SK-N-SH treated with all-trans-retinoic acid at 6 μM for 48 hours (cell line): ENCODE measurements at regions not wholly inside any gene's neighbourhood (a gene's known extent, or its start where the extent isn't known, plus 50 kb on each side); places are given as distances from the start of the nearest gene placed in this dataset.

Experiments
- ATAC-seq: fragments of 200-7000 bp; cut with Tn5 transposase; 3 replicates; pipeline ENCODE4 v1.9.1; 2020; ENCODE audit warnings: mild to moderate bottlenecking, moderate library complexity
- BACH2 ChIP-seq: fragments of 250-450 bp; sonication (Bioruptor Pico); IDR thresholded peaks from 2 replicates; pipeline ENCODE4 v1.9.0; 2021; ENCODE audit warnings: mild to moderate bottlenecking, borderline replicate concordance
- CREB5 ChIP-seq: fragments of 250-450 bp; sonication (Bioruptor Pico); IDR thresholded peaks from 2 replicates; pipeline ENCODE4 v1.5.1; 2020; ENCODE audit warnings: low read depth, mild to moderate bottlenecking, moderate library complexity
- CSDC2 ChIP-seq: fragments of 250-450 bp; sonication (Bioruptor Pico); IDR thresholded peaks from 2 replicates; pipeline ENCODE4 v1.5.0; 2020; ENCODE audit warnings: mild to moderate bottlenecking, moderate library complexity
- CSRNP3 ChIP-seq: fragments of 250-450 bp; sonication (Bioruptor Pico); IDR thresholded peaks from 2 replicates; pipeline ENCODE4 v1.5.1; 2021; ENCODE audit warnings: mild to moderate bottlenecking, moderate library complexity
- GLIS3 ChIP-seq: fragments of 250-450 bp; sonication (Bioruptor Pico); IDR thresholded peaks from 2 replicates; pipeline ENCODE4 v1.5.0; 2020; ENCODE audit warnings: mild to moderate bottlenecking, moderate library complexity
- ISL1 ChIP-seq: fragments of 250-450 bp; sonication (Bioruptor Pico); IDR thresholded peaks from 2 replicates; pipeline ENCODE4 v2.1.2; 2022; ENCODE audit warnings: mild to moderate bottlenecking, moderate library complexity
- OSR1 ChIP-seq: fragments of 250-450 bp; sonication (Bioruptor Pico); IDR thresholded peaks from 2 replicates; pipeline ENCODE4 v1.8.0; 2022; ENCODE audit warnings: moderate library complexity, mild to moderate bottlenecking, inconsistent platforms
- PATZ1 ChIP-seq: fragments of 250-450 bp; sonication (Bioruptor Pico); IDR thresholded peaks from 2 replicates; pipeline ENCODE4 v1.8.0; 2020; ENCODE audit warnings: mild to moderate bottlenecking, moderate library complexity, borderline replicate concordance
- POU6F1 ChIP-seq: fragments of 250-450 bp; sonication (Bioruptor Pico); IDR thresholded peaks from 2 replicates; pipeline ENCODE4 v1.8.0; 2021; ENCODE audit warnings: low read depth, mild to moderate bottlenecking, moderate library complexity, borderline replicate concordance
- PPARA ChIP-seq: fragments of 250-450 bp; sonication (Bioruptor Pico); IDR thresholded peaks from 2 replicates; pipeline ENCODE4 v1.5.0; 2020; ENCODE audit warnings: mild to moderate bottlenecking, borderline replicate concordance
- RARB ChIP-seq: fragments of 250-450 bp; sonication (Bioruptor Pico); IDR thresholded peaks from 2 replicates; pipeline ENCODE4 v1.8.0; 2021; ENCODE audit warnings: mild to moderate bottlenecking, moderate library complexity
- SNAI2 ChIP-seq: fragments of 250-450 bp; sonication (Bioruptor Pico); IDR thresholded peaks from 2 replicates; pipeline ENCODE4 v1.5.0; 2020; ENCODE audit warnings: mild to moderate bottlenecking, moderate library complexity
- TCF4 ChIP-seq: fragments of 250-450 bp; sonication (Bioruptor Pico); IDR thresholded peaks from 2 replicates; pipeline ENCODE4 v1.8.0; 2021; ENCODE audit warnings: mild to moderate bottlenecking, moderate library complexity, borderline replicate concordance
- TOX ChIP-seq: fragments of 250-450 bp; sonication (Bioruptor Pico); IDR thresholded peaks from 2 replicates; pipeline ENCODE4 v1.8.0; 2021; ENCODE audit warnings: mild to moderate bottlenecking, moderate library complexity, borderline replicate concordance
- TSHZ2 ChIP-seq: fragments of 250-450 bp; sonication (Bioruptor Pico); IDR thresholded peaks from 2 replicates; pipeline ENCODE4 v1.5.0; 2020; ENCODE audit warnings: mild to moderate bottlenecking, moderate library complexity
- ZC3H10 ChIP-seq: fragments of 250-450 bp; sonication (Bioruptor Pico); IDR thresholded peaks from 2 replicates; pipeline ENCODE4 v1.5.1; 2021; ENCODE audit warnings: mild to moderate bottlenecking, moderate library complexity
- ZFP3 ChIP-seq: fragments of 250-450 bp; sonication (Bioruptor Pico); IDR thresholded peaks from 2 replicates; pipeline ENCODE4 v1.5.0; 2020; ENCODE audit warnings: mild to moderate bottlenecking, moderate library complexity
- ZFP30 ChIP-seq: fragments of 450-650 bp; formaldehyde crosslinking; IDR thresholded peaks from 2 replicates; pipeline ENCODE4 v1.5.0; 2022; ENCODE audit warnings: mild to moderate bottlenecking, moderate library complexity
- ZNF70 ChIP-seq: fragments of 450-650 bp; formaldehyde crosslinking; IDR thresholded peaks from 2 replicates; pipeline ENCODE4 v1.5.0; 2020; ENCODE audit warnings: mild to moderate bottlenecking, moderate library complexity
- ZNF8 ChIP-seq: fragments of 450-650 bp; formaldehyde crosslinking; IDR thresholded peaks from 2 replicates; pipeline ENCODE4 v1.5.0; 2020; ENCODE audit warnings: mild to moderate bottlenecking, moderate library complexity

GRCh38 chr5:143708672-143709071, 103.3 kb upstream of the HMHB1 start:
- no peak for TF ChIP-seq BACH2 (CRISPR knock-in tag)
- TF ChIP-seq CSRNP3 (CRISPR knock-in tag): no peak
- TF ChIP-seq OSR1 (CRISPR knock-in tag): no peak
- no peak for TF ChIP-seq ZFP30 (CRISPR knock-in tag)
- TF ChIP-seq ZFP3 (CRISPR knock-in tag): no peak
- no peak for TF ChIP-seq ZC3H10
- TF ChIP-seq TOX: no peak
- TF ChIP-seq CSDC2 (CRISPR knock-in tag): no peak
- no peak for TF ChIP-seq TSHZ2
- no peak for TF ChIP-seq POU6F1
- TF ChIP-seq SNAI2 (CRISPR knock-in tag): no peak
- no peak for TF ChIP-seq ZNF8 (CRISPR knock-in tag)
- no peak for TF ChIP-seq PATZ1
- TF ChIP-seq PPARA (CRISPR knock-in tag): no peak
- TF ChIP-seq GLIS3 (CRISPR knock-in tag): no peak
- no peak for ATAC-seq

GRCh38 chr5:143707806-143708205, 104.2 kb upstream of the HMHB1 start:
- no peak for ATAC-seq
- TF ChIP-seq ISL1: no peak
- TF ChIP-seq TSHZ2: no peak

GRCh38 chr5:143705381-143705780, 106.6 kb upstream of the HMHB1 start:
- ATAC-seq: no peak
- no peak for TF ChIP-seq ZNF8 (CRISPR knock-in tag)
- TF ChIP-seq OSR1 (CRISPR knock-in tag): no peak
- TF ChIP-seq PPARA (CRISPR knock-in tag): no peak
- TF ChIP-seq RARB: no peak
- TF ChIP-seq ZC3H10: no peak
- TF ChIP-seq PATZ1: no peak
- TF ChIP-seq ZNF70 (CRISPR knock-in tag): no peak
- no peak for TF ChIP-seq TCF4 (CRISPR knock-in tag)
- TF ChIP-seq BACH2 (CRISPR knock-in tag): no peak
- TF ChIP-seq POU6F1: no peak
- no peak for TF ChIP-seq CREB5
- no peak for TF ChIP-seq SNAI2 (CRISPR knock-in tag)
- TF ChIP-seq GLIS3 (CRISPR knock-in tag): no peak
